DOHH2 (cell line): ENCODE measurements at regions not wholly inside any gene's neighbourhood (a gene's known extent, or its start where the extent isn't known, plus 50 kb on each side); places are given as distances from the start of the nearest gene placed in this dataset.

Experiments
- H3F3A ChIP-seq: fragments of 200-600 bp; sonication (generic), shearing (Covaris generic); 2 replicates; pipeline ENCODE4 v1.6.0; 2016; ENCODE audit warnings: antibody characterized with exemption, mild to moderate bottlenecking; ENCODE audit not compliant: control insufficient read depth, insufficient read depth
- H3K27ac ChIP-seq: fragments of 200-600 bp; sonication (generic); 2 replicates; pipeline ENCODE4 v1.5.1; 2014; ENCODE audit warnings: low read depth, mild to moderate bottlenecking, low read length, moderate library complexity
- H3K27me3 ChIP-seq: fragments of 200-600 bp; sonication (generic); 2 replicates; pipeline ENCODE4 v1.6.1; 2014; ENCODE audit warnings: mild to moderate bottlenecking, low read length, mixed read lengths; ENCODE audit not compliant: control insufficient read depth
- H3K36me3 ChIP-seq: fragments of 200-600 bp; sonication (generic); 2 replicates; pipeline ENCODE4 v1.6.1; 2014; ENCODE audit warnings: mild to moderate bottlenecking, low read length, moderate library complexity, mixed read lengths; ENCODE audit not compliant: control insufficient read depth
- H3K4me1 ChIP-seq: fragments of 200-600 bp; sonication (generic); 2 replicates; pipeline ENCODE4 v1.6.1; 2014; ENCODE audit warnings: mild to moderate bottlenecking, low read length, mixed read lengths; ENCODE audit not compliant: control insufficient read depth
- H3K4me2 ChIP-seq: fragments of 200-600 bp; sonication (generic); 2 replicates; pipeline ENCODE4 v1.6.0; 2014; ENCODE audit warnings: mild to moderate bottlenecking, low read length, moderate library complexity
- H3K4me3 ChIP-seq: fragments of 200-600 bp; sonication (generic); 2 replicates; pipeline ENCODE4 v1.5.1; 2014; ENCODE audit warnings: mild to moderate bottlenecking, low read length, mixed read lengths
- H3K79me2 ChIP-seq: fragments of 200-600 bp; sonication (generic); 2 replicates; pipeline ENCODE4 v1.6.1; 2014; ENCODE audit warnings: mild to moderate bottlenecking, low read length, mixed read lengths; ENCODE audit not compliant: control insufficient read depth
- H3K9me2 ChIP-seq: fragments of 200-600 bp; sonication (generic); replicated peaks from 2 replicates; pipeline ENCODE4 v1.6.1; 2014; ENCODE audit warnings: mild to moderate bottlenecking, low read length, mixed read lengths; ENCODE audit not compliant: control insufficient read depth
- H3K9me3 ChIP-seq: fragments of 200-600 bp; sonication (generic); 2 replicates; pipeline ENCODE4 v1.6.1; 2014; ENCODE audit warnings: antibody characterized with exemption, low read length, mixed read lengths; ENCODE audit not compliant: control insufficient read depth, insufficient read depth
- H4K20me1 ChIP-seq: fragments of 200-600 bp; sonication (generic); 2 replicates; pipeline ENCODE4 v1.6.0; 2014; ENCODE audit warnings: low read depth, mild to moderate bottlenecking, antibody characterized with exemption, low read length, moderate library complexity; ENCODE audit not compliant: control insufficient read depth, insufficient read depth
- EZH2phosphoT487 ChIP-seq: fragments of 200-600 bp; sonication (generic); IDR thresholded peaks from 2 replicates; pipeline ENCODE4 v1.6.1; 2017; ENCODE audit warnings: borderline replicate concordance, mild to moderate bottlenecking, antibody characterized with exemption, low read length, moderate library complexity, mixed read lengths
- TF ChIP-seq, protein P1 (sequence below): fragments of 200-600 bp; sonication (generic); IDR thresholded peaks from one replicate; pipeline ENCODE4 v1.5.1; 2014; ENCODE audit warnings: antibody characterized with exemption, mild to moderate bottlenecking, low read depth, low read length; ENCODE audit not compliant: poor library complexity, severe bottlenecking

DNA sequence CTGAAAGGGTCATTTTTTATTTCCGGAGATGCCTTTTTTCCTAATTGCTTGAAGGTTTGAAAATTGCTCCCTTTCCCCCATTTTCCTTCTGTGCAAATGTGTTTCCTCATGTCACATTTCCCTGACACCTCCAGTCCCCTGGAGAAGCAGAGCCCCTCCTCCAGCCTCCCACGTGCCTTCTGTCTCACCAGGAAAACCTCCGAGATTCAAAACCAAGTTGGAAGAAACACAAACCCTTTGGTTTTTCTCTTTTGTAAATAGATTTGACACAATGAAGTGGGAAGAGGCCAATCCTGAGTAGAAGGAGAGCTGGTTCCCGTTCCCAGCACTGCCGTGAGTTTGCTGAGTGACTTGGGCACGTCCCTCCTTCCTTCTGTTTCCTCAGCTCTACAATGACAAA, 125.4 kb upstream of the MYCN start:
- Histone ChIP-seq H3K27me3 (no peaks in the 10 kb centered on the region), H3K9me3 (no peaks in the 10 kb centered on the region), H3K9me2 (no peaks in the 10 kb centered on the region), H3K27ac (no peak overlapping the region), H4K20me1 (no peaks in the 10 kb centered on the region), H3K79me2 (no peaks in the 10 kb centered on the region), H3F3A (no peaks in the 10 kb centered on the region), H3K4me1 (no peaks in the 10 kb centered on the region), H3K4me3 (no peak overlapping the region), H3K4me2 (no peak overlapping the region), H3K36me3 (no peaks in the 10 kb centered on the region)
- TF ChIP-seq, protein P1, sequence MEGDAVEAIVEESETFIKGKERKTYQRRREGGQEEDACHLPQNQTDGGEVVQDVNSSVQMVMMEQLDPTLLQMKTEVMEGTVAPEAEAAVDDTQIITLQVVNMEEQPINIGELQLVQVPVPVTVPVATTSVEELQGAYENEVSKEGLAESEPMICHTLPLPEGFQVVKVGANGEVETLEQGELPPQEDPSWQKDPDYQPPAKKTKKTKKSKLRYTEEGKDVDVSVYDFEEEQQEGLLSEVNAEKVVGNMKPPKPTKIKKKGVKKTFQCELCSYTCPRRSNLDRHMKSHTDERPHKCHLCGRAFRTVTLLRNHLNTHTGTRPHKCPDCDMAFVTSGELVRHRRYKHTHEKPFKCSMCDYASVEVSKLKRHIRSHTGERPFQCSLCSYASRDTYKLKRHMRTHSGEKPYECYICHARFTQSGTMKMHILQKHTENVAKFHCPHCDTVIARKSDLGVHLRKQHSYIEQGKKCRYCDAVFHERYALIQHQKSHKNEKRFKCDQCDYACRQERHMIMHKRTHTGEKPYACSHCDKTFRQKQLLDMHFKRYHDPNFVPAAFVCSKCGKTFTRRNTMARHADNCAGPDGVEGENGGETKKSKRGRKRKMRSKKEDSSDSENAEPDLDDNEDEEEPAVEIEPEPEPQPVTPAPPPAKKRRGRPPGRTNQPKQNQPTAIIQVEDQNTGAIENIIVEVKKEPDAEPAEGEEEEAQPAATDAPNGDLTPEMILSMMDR, result no peak

- Histone ChIP-seq H3K4me1 (no peaks in the 10 kb centered on the region), H3K36me3 (no peaks in the 10 kb centered on the region), H4K20me1 (no peaks in the 10 kb centered on the region), H3K9me3 (no peaks in the 10 kb centered on the region), H3K4me3 (no peak overlapping the region), H3F3A (no peaks in the 10 kb centered on the region), H3K9me2 (no peaks in the 10 kb centered on the region), H3K79me2 (no peaks in the 10 kb centered on the region), H3K4me2 (no peak overlapping the region), H3K27ac (no peak overlapping the region), H3K27me3 (no peaks in the 10 kb centered on the region)
- no peak for TF ChIP-seq EZH2phosphoT487
Measured at GRCh38 chr2:15816226-15816625, 124.1 kb upstream of the MYCN start.

GRCh38 chr2:15816674-15817406, 123.5 kb upstream of the MYCN start:
- Histone ChIP-seq H3K9me2 (no peaks in the 10 kb centered on the region), H3K4me1 (no peaks in the 10 kb centered on the region), H3K4me3 (no peak overlapping the region), H3F3A (no peaks in the 10 kb centered on the region), H3K27ac (no peak overlapping the region), H3K36me3 (no peaks in the 10 kb centered on the region), H3K9me3 (no peaks in the 10 kb centered on the region), H4K20me1 (no peaks in the 10 kb centered on the region), H3K4me2 (no peak overlapping the region), H3K79me2 (no peaks in the 10 kb centered on the region), H3K27me3 (no peaks in the 10 kb centered on the region)
- no peak for TF ChIP-seq EZH2phosphoT487
- TF ChIP-seq, protein P1, result no peak

DNA sequence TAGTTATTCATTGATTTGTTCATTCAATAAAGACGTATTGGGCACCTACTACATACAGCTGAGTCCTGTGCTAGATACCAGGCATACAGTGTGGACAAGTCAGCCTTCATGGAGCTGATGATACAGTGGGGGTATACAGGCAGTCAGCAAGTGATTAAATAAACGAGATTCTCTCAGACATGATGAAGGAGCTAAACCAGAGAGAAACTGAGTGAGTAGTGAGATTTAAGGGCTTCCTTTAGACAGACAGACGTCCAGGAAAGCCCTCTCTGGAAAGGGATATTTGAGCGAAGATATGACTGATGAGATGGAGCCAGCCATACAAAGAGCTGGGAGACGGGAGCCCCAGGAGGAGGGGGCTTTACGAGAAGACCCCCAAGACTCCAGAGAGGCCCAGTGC, 122.6 kb upstream of the MYCN start:
- H3K9me2 ChIP-seq, result no peaks in the 10 kb centered on the region
- no peaks in the 10 kb centered on the region for H3K36me3 ChIP-seq
- no peaks in the 10 kb centered on the region for H3F3A ChIP-seq
- no peaks in the 10 kb centered on the region for H3K79me2 ChIP-seq
- H3K27ac ChIP-seq, result no peak overlapping the region
- no peaks in the 10 kb centered on the region for H4K20me1 ChIP-seq
- TF ChIP-seq, protein P1, result no peak
- no peak for TF ChIP-seq EZH2phosphoT487
- no peak overlapping the region for H3K4me2 ChIP-seq
- H3K4me1 ChIP-seq, result no peaks in the 10 kb centered on the region
- no peaks in the 10 kb centered on the region for H3K27me3 ChIP-seq
- H3K9me3 ChIP-seq, result no peaks in the 10 kb centered on the region
- H3K4me3 ChIP-seq, result no peak overlapping the region
